Suppressor macrophage treated with lipopolysaccharide for 1 hour (primary cell): ENCODE measurements at regions not wholly inside any gene's neighbourhood (a gene's known extent, or its start where the extent isn't known, plus 50 kb on each side); places are given as distances from the start of the nearest gene placed in this dataset.

Source experiments
- DNase-seq, 3 donors: peaks; one replicate each; pipeline ENCODE4 v3.0.0-alpha.2; 2020 to 2022

- no peak for DNase-seq
Measured at GRCh38 chr10:58885146-58885545, 291.3 kb upstream of the PHYHIPL start.

GRCh38 chr10:58885686-58886345 is 290.6 kb upstream of the PHYHIPL start:
- no peak for DNase-seq

DNA sequence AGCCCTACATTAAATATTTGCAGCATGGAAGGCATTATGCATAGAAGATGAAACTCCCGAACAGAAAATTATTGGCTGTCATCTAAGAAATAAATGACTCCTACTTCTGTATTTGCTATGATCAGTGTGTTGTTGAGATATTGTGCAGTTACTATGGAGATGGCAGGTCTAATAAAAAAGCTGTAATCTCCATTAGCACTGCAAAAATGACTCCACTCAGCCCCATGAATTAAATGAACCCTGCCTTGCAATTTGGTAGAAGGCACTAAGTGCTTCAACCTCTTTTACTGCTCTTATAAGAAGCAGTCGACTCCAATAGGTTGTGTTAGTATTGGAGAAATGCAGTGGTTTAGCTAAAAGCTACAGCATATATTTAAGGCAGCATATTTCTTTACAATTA is 290.0 kb upstream of the PHYHIPL start:
- no peak for DNase-seq

- DNase-seq, result no peak
Measured at GRCh38 chr10:58887474-58887873, 289.0 kb upstream of the PHYHIPL start.

GRCh38 chr10:58888957-58889356 is 287.5 kb upstream of the PHYHIPL start:
- DNase-seq, result no peak

DNA sequence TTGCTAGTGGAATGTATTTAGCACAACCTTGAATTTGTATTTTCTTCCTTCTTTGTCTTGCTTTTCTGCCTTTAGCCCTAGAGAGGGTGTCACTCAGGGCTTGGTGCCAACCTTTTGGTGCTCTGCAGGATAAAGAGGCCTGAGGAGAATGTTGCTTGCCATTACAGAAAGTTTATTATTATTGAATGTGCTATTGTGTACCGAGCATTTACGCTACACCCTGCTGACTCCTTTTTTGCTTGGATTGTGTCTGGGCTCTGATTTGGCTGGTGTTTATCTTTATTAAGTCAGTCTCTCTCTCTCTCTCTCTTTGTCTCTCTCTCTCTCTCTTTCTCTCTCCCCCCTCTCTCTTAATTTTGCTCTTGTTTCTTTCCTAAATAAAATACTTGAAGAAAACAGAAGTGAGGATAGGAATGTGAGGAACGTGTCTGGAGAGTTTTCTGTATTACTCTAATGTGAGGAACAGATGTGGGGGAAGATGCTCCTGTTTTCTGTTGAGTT is 284.4 kb upstream of the PHYHIPL start:
- no peak for DNase-seq

- no peak for DNase-seq
Measured at GRCh38 chr10:58894929-58895328, 281.5 kb upstream of the PHYHIPL start.

GRCh38 chr10:58896229-58896628 is 280.2 kb upstream of the PHYHIPL start:
- no peak for DNase-seq

DNA sequence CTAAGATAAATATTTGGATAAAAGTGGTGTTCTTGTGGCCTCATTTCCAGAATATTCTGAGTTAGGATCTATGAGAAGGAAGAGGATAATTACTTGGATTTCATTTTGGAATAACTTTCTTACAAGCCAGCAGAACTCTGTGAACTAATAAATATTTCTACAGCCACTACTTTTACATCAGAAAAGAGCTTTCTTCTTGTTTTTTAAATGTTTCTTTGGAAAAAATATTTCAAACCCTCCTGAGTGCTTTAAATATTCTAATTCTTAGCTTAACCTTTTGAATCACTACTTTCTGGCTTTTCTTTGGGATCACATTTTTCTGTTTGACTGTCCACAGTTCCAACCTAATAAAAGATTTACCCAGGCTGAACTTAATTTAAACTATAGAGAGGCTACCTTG is 279.2 kb upstream of the PHYHIPL start:
- DNase-seq, result no peak

GRCh38 chr10:58897708-58898107 is 278.7 kb upstream of the PHYHIPL start:
- DNase-seq, result no peak

- DNase-seq, result no peak
Measured at GRCh38 chr10:58898854-58899573, 277.4 kb upstream of the PHYHIPL start.

GRCh38 chr10:58901092-58901646 is 275.3 kb upstream of the PHYHIPL start:
- no peak for DNase-seq

DNA sequence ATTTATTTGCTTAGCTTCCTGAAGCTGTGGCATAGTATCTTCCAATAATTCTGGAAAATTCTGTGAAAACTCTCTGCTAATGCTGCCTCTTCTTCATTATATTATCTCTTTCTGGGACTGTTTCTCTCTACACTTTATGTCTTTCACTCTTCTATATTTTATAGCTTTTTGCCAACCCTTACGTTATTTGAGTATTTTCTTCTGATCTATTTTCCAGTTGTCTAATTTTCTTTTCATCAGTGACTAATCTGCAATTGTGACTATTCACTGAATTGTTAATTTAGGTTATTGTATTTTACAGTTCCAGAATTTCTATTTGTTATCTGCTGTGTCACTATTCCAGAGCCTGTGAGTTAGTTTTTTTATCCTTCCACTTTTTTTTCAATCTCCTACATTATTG is 273.4 kb upstream of the PHYHIPL start:
- DNase-seq, result no peak

DNA sequence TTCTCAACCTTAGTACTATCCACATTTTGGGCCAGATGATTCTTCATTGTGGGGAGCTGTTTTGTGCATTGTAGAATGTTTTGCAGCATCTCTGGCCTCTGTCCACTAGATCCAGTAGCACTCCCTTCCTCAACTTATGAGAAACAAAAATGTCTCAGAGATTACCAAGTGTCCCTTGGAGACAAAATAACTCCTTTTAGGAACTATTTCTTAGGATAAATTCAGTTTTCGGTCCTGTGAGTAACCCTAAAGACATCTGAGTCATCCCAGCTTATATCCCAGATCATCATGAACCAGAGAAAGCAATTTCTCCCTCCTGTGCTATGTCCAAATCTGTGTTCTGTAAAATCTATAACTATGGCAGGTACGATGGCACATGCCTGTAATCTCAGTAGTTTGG is 266.6 kb upstream of the PHYHIPL start:
- DNase-seq, result no peak

DNA sequence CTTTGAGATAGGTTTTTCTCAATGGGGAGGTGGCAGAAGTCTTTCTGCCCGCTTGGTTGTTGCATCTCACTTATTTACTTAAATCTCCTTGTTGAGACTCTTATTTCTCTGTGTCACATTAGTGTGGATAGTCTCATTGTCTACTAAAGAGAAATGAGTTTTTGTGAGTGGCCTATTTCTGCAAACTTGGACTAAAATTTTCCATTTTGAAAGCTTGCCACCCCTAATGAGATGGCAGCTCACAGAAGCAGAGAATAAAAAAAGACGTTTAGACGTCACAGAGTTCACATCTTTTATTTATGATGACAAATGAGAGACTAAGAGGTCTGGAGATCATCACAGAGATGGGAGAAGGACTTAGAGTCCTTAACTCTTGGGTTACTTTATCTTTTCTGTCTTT is 262.7 kb upstream of the PHYHIPL start:
- no peak for DNase-seq

GRCh38 chr10:58918887-58919286 is 257.6 kb upstream of the PHYHIPL start:
- DNase-seq, result no peak

DNA sequence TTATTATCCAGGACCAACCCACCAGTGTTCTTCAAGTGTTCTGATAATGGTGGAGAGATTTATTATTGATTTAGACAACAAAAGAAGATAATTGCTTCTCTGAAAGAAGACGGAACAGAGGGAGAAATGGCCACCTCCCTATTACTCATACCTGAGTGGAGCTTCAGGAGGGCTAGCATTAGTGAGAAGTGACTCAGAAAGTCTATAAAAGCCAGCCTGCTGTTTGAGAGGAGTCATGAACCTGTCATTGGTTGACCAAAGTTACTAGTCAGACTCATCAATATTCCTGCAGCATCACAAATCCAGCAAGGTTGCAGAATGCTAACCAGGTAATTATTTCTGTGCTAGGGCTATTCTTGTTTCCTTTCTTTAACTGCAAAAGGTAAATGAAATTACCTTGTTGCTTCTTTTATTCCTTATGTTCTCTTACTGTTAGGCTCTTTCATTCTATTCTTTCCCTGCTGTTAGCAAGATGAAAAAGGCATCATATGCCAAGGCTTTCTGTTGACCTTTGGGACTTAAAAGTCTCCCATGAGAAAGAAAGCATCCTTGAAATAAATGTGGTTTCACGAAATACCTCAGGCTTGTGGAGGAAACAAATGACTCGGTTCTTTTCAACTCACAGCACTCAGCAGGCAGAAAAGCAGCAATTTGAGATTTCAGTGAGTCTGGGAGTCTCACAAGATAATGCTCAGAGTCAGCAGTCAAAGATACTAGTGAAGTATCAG is 256.4 kb upstream of the PHYHIPL start:
- DNase-seq, result no peak

DNA sequence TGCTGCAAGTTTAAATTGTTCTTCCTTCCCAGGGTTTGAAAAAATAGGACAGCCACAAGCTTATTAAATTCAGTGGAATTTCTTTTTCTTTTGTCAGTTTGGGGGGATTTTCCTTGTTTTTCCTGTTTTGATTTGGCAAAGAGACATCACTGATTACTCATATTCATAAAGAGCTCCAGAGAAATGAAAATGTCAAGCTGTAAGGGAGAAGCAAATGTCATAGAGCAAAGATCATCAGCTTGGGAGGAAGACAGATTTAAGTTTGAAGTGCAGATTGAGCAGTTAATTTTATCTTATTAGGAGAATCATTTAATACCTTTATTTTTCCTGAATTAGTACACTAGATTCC is 255.8 kb upstream of the PHYHIPL start:
- no peak for DNase-seq

DNA sequence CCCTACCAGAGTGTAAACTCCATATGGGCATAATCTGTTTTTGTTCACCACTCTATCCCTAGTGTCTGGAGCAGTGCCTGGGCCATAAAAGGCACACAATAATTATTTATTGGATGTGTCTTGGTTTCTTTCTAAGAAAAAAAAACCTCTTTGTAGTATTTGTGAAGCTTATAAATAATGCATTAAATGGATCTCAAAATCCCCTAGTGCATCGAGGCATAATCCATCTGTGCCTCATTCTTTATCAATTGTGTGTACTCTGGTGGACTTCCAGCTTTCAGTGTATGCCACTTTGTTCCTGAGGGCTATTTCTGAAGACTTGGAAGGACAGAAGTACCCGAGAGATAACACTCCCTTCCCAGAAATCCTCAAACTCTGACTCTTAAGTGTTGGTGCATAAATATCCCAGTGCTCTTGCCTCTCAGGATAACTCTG is 255.0 kb upstream of the PHYHIPL start:
- no peak for DNase-seq

DNA sequence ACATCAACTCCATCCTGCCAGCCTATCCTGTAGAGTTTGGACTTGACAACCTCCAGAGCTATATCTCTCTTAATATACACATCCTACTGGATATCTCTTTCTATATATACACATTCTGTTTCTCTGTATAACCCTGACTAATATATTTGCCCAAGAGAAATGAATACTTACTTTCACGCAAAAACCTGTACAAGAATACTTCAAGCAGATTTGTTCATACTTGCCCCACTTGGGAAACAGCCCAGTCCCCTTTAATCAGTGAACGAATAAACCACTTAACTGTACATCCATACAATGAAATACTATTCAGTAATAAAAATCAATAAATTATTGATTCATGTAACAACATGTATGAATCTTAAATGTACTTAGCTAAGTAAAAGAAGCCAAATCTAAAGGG is 251.1 kb upstream of the PHYHIPL start:
- DNase-seq, result no peak

- DNase-seq, result no peak
Measured at GRCh38 chr10:58930500-58930899, 245.9 kb upstream of the PHYHIPL start.

- no peak for DNase-seq
Measured at GRCh38 chr10:58932126-58932525, 244.3 kb upstream of the PHYHIPL start.

GRCh38 chr10:58932577-58933314 is 243.7 kb upstream of the PHYHIPL start:
- no peak for DNase-seq
